ENCODE measurements at regions not wholly inside any gene's neighbourhood (a gene's known extent, or its start where the extent isn't known, plus 50 kb on each side); places are given as distances from the start of the nearest gene placed in this dataset.

GRCh38 chr16:63530974-63531373 lies 1494.7 kb upstream of the CDH8 start:
- TF ChIP-seq CTCF (IDR thresholded peaks at IDR 0.05) (no peak), EP300 (IDR thresholded peaks at IDR 0.05) (no peak), POLR2A (IDR thresholded peaks at IDR 0.05) (no peak), POLR2AphosphoS5 (IDR thresholded peaks at IDR 0.05) (no peak)
